ENCODE measurements at regions not wholly inside any gene's neighbourhood (a gene's known extent, or its start where the extent isn't known, plus 50 kb on each side); places are given as distances from the start of the nearest gene placed in this dataset.
"Not testable (repeated sequence)": the region's sequence is repeated elsewhere in the genome, so short reads cannot be mapped to it uniquely, and the experiment has no call there.

DNA sequence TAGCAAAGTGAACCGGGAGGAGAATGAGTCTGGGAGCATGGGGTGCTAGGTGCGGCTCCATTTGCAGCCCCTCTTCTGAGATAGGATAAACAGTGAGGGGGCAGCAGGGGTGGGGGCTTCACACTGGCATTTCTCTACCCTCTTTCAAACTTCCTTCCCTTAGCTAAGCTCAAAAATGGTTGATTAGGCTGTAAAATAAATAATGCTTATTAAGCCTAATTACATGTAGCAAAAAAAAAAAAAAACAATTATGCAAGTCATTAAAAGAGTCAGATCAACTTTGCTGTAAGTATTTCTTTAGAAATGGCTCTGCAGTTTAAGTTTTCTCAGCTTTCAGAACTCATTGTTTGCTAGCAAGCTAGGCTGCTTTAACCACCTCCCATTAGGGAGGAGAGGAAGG lies 182.7 kb upstream of the FBXO11 start:
- H3K9me3 ChIP-seq (ENCODE audit: low read depth), result no peaks in the 10 kb centered on the region
- H3K36me3 ChIP-seq, result no peaks in the 10 kb centered on the region
- DNase-seq (ENCODE audit: low read depth in 1 of 2, low spot score in 1 of 2), result no peak
- no peak overlapping the region for H3K27ac ChIP-seq
- no peaks in the 10 kb centered on the region for H3K27me3 ChIP-seq
- H3K4me3 ChIP-seq, result no peak overlapping the region
- TF ChIP-seq, protein P1, sequence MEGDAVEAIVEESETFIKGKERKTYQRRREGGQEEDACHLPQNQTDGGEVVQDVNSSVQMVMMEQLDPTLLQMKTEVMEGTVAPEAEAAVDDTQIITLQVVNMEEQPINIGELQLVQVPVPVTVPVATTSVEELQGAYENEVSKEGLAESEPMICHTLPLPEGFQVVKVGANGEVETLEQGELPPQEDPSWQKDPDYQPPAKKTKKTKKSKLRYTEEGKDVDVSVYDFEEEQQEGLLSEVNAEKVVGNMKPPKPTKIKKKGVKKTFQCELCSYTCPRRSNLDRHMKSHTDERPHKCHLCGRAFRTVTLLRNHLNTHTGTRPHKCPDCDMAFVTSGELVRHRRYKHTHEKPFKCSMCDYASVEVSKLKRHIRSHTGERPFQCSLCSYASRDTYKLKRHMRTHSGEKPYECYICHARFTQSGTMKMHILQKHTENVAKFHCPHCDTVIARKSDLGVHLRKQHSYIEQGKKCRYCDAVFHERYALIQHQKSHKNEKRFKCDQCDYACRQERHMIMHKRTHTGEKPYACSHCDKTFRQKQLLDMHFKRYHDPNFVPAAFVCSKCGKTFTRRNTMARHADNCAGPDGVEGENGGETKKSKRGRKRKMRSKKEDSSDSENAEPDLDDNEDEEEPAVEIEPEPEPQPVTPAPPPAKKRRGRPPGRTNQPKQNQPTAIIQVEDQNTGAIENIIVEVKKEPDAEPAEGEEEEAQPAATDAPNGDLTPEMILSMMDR (IDR thresholded peaks at IDR 0.05; ENCODE audit: low read depth, low read length), result no peak
- H3K4me1 ChIP-seq (ENCODE audit: low read depth), result no peaks in the 10 kb centered on the region

DNA sequence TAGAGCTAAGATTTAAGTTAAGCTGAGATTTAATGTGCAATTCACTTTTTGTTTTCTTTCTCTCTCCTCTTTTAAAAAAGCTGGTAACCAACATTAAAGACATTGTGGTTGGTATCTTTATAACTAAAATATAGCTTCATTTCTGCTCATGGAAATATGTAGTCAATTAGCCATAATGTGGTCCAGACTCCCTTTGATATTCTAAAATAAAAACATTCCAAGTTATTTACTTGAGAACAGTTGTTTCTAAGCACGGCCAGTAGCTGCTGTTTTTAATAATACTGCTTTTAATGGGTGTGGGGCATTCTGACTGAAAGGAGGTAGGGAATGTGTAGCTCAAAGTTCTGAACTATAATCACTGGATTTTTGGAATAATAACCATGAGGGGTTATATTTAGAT lies 183.3 kb upstream of the FBXO11 start:
- no peak overlapping the region for H3K4me3 ChIP-seq
- no peaks in the 10 kb centered on the region for H3K9me3 ChIP-seq (ENCODE audit: low read depth)
- no peaks in the 10 kb centered on the region for H3K4me1 ChIP-seq (ENCODE audit: low read depth)
- H3K27ac ChIP-seq, result no peak overlapping the region
- no peaks in the 10 kb centered on the region for H3K36me3 ChIP-seq
- TF ChIP-seq, protein P1 (IDR thresholded peaks at IDR 0.05; ENCODE audit: low read depth, low read length), result no peak
- no peaks in the 10 kb centered on the region for H3K27me3 ChIP-seq
- no peak for DNase-seq (ENCODE audit: low read depth in 1 of 2, low spot score in 1 of 2)

DNA sequence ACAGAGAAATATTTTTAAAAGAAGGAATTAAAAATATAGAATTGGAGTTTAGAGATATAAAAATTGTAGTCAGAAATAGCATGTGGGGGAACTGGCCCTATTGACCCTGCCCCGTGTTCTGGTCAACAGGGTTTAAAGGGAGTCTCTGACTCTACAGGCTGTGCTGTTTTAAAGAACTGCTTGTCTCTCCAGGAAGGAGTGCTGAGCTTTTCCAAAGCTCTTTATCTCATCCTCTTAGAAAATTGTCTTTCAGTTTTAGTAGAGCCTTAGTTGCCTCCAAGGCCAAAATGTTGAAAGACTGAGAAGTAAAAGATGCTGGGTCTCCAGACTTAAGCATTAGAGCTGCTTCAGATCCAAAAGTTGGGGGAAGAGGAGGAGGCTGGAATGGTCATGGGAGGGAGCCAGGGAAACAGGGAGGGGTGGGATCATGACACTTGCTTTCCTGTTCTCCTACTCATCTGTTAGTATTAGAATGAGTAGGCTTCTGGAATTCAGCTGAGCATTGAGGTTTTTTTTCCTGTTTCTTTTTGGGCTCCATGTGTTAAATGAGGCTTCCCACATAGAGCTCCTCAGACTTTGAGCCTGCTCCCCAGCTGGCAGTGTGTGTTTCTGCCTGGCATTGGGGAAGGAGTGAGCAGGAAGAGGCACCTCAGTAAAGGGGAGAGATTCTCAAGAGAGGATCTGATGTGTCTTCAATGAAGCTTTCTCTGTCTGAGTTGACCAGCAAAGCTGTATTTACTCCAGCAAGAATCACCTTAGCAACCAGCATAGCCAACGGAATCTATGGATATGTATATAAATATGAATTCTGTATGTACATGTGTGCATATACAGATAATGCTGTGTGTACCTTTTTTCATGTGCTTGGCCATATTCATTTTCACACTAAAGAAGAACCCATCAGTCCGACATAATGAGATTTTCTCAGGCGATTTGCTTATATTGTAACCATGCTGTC lies 186.8 kb upstream of the FBXO11 start:
- Histone ChIP-seq H3K9me3 (ENCODE audit: low read depth) (no peaks in the 10 kb centered on the region), H3K27ac (no peak overlapping the region), H3K27me3 (no peaks in the 10 kb centered on the region), H3K4me3 (no peak overlapping the region), H3K36me3 (no peaks in the 10 kb centered on the region), H3K4me1 (ENCODE audit: low read depth) (no peaks in the 10 kb centered on the region)
- TF ChIP-seq, protein P1 (IDR thresholded peaks at IDR 0.05; ENCODE audit: low read depth, low read length), result no peak
- DNase-seq (ENCODE audit: low read depth in 1 of 2, low spot score in 1 of 2), result peak in 1 of 2 donors; percentile 4

DNA sequence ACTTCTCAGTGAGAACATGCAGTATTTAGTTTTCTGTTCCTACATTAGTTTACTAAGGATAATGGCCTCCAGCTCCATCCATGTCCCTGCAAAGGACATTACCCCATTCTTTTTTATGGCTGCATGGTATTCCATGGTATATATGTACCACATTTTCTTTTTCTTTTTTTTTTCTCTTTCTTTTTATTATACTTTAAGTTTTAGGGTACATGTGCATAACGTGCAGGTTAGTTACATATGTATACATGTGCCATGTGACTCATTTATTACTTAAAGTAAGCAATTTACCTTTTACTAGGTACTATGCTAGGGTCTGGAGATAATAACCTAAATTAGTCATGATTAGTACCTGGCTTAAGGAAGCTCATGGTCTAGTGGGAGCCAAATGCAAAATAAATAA lies 190.5 kb upstream of the FBXO11 start:
- H3K27ac ChIP-seq; H3K9me3 ChIP-seq (ENCODE audit: low read depth); DNase-seq (ENCODE audit: low read depth in 1 of 2, low spot score in 1 of 2); H3K27me3 ChIP-seq; H3K4me1 ChIP-seq (ENCODE audit: low read depth); H3K36me3 ChIP-seq; H3K4me3 ChIP-seq: not testable (repeated sequence)

DNA sequence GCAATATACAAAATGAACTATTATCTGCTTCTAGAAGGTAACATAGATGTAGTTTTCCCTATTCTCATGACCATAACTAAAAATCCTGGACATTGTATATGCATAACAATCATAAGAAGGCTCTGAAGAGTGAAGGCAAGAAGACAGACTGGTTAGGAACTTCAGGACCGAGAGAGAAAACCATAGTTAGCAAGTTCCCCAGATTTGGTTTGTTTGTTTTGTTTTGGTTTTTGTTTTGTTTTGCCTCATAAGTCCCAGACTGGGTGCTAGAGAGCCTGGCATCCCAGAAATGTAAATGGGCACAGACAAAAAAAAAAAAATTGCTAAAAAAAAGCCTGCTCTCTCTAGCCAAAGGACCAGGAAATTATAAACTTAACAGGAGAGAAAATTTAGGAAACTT lies 192.2 kb upstream of the FBXO11 start:
- DNase-seq (ENCODE audit: low read depth in 1 of 2, low spot score in 1 of 2), result no peak
- Histone ChIP-seq H3K27ac (no peak overlapping the region), H3K36me3 (no peaks in the 10 kb centered on the region), H3K4me1 (ENCODE audit: low read depth) (no peaks in the 10 kb centered on the region), H3K4me3 (no peak overlapping the region), H3K27me3 (no peaks in the 10 kb centered on the region), H3K9me3 (ENCODE audit: low read depth) (no peaks in the 10 kb centered on the region)
- TF ChIP-seq, protein P1 (IDR thresholded peaks at IDR 0.05; ENCODE audit: low read depth, low read length), result no peak

DNA sequence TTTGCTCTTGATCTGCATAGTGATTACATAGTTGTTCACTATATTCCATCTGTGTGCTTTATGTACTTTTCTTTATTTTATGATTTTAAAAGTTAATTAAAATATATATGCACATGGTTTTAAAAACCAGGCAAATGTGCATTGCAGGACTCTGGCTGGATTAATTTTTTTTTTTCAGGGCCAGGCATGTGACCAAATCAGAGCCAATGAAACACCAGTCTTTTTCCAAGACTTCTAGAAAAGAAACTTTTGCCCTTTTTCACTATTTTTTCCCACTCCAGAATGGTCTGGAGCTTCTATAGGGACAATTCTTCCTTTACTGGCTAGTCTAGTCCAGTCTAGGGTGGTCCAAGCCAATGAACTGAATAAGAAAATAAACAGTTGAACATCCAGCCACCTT lies 198.1 kb upstream of the FBXO11 start:
- DNase-seq (ENCODE audit: low read depth in 1 of 2, low spot score in 1 of 2), result no peak
- Histone ChIP-seq H3K27me3 (no peaks in the 10 kb centered on the region), H3K27ac (no peak overlapping the region), H3K4me3 (no peak overlapping the region), H3K9me3 (ENCODE audit: low read depth) (no peaks in the 10 kb centered on the region), H3K4me1 (ENCODE audit: low read depth) (no peaks in the 10 kb centered on the region), H3K36me3 (no peaks in the 10 kb centered on the region)
- TF ChIP-seq, protein P1 (IDR thresholded peaks at IDR 0.05; ENCODE audit: low read depth, low read length), result no peak

Measured in cardiac muscle cell (in vitro differentiated cells and primary cell).